ENCODE measurements at regions not wholly inside any gene's neighbourhood (a gene's known extent, or its start where the extent isn't known, plus 50 kb on each side); places are given as distances from the start of the nearest gene placed in this dataset.

- DNase-seq (ENCODE audit: low read depth in 2 of 3, low spot score in 1 of 3), result no peak
Measured at GRCh38 chr17:69605571-69605970, 191.1 kb downstream of the MAP2K6 start.

GRCh38 chr17:69606142-69606800, 191.8 kb downstream of the MAP2K6 start:
- DNase-seq (ENCODE audit: low read depth in 2 of 3, low spot score in 1 of 3), result no peak

- DNase-seq (ENCODE audit: low read depth in 2 of 3, low spot score in 1 of 3), result peak in 2 of 3 donors; percentile 0 to 16
Measured at GRCh38 chr17:69607162-69607834, 192.8 kb downstream of the MAP2K6 start.

GRCh38 chr17:69608141-69608540, 193.6 kb downstream of the MAP2K6 start:
- DNase-seq (ENCODE audit: low read depth in 2 of 3, low spot score in 1 of 3), result no peak

- no peak for DNase-seq (ENCODE audit: low read depth in 2 of 3, low spot score in 1 of 3)
Measured at GRCh38 chr17:69608808-69609472, 194.4 kb downstream of the MAP2K6 start.

GRCh38 chr17:69609473-69610305, 195.2 kb downstream of the MAP2K6 start:
- DNase-seq (ENCODE audit: low read depth in 2 of 3, low spot score in 1 of 3), result no peak

- DNase-seq (ENCODE audit: low read depth in 2 of 3, low spot score in 1 of 3), result no peak
Measured at GRCh38 chr17:69620363-69620762, 205.9 kb downstream of the MAP2K6 start.

- no peak for DNase-seq (ENCODE audit: low read depth in 2 of 3, low spot score in 1 of 3)
Measured at GRCh38 chr17:69625474-69625873, 211.0 kb downstream of the MAP2K6 start.

- no peak for DNase-seq (ENCODE audit: low read depth in 2 of 3, low spot score in 1 of 3)
Measured at GRCh38 chr17:69630056-69630635, 215.6 kb downstream of the MAP2K6 start.

- no peak for DNase-seq (ENCODE audit: low read depth in 2 of 3, low spot score in 1 of 3)
Measured at GRCh38 chr17:69634844-69635243, 220.3 kb downstream of the MAP2K6 start.

- DNase-seq (ENCODE audit: low read depth in 2 of 3, low spot score in 1 of 3), result no peak
Measured at GRCh38 chr17:69637446-69638156, 223.1 kb downstream of the MAP2K6 start.

GRCh38 chr17:69639096-69639495, 224.6 kb downstream of the MAP2K6 start:
- DNase-seq (ENCODE audit: low read depth in 2 of 3, low spot score in 1 of 3), result no peak

GRCh38 chr17:69640073-69640472, 225.6 kb downstream of the MAP2K6 start:
- no peak for DNase-seq (ENCODE audit: low read depth in 2 of 3, low spot score in 1 of 3)

GRCh38 chr17:69643686-69644085, 229.2 kb downstream of the MAP2K6 start:
- DNase-seq (ENCODE audit: low read depth in 2 of 3, low spot score in 1 of 3), result no peak

- no peak for DNase-seq (ENCODE audit: low read depth in 2 of 3, low spot score in 1 of 3)
Measured at GRCh38 chr17:69646729-69647128, 232.2 kb downstream of the MAP2K6 start.

- no peak for DNase-seq (ENCODE audit: low read depth in 2 of 3, low spot score in 1 of 3)
Measured at GRCh38 chr17:69650881-69651280, 236.4 kb downstream of the MAP2K6 start.

- DNase-seq (ENCODE audit: low read depth in 2 of 3, low spot score in 1 of 3), result no peak
Measured at GRCh38 chr17:69651921-69652320, 237.4 kb downstream of the MAP2K6 start.

- DNase-seq (ENCODE audit: low read depth in 2 of 3, low spot score in 1 of 3), result no peak
Measured at GRCh38 chr17:69654981-69655855, 240.7 kb downstream of the MAP2K6 start.

GRCh38 chr17:69655902-69656301, 241.4 kb downstream of the MAP2K6 start:
- DNase-seq (ENCODE audit: low read depth in 2 of 3, low spot score in 1 of 3), result no peak
